Endothelial cell of umbilical vein (primary cell): ENCODE measurements at regions not wholly inside any gene's neighbourhood (a gene's known extent, or its start where the extent isn't known, plus 50 kb on each side); places are given as distances from the start of the nearest gene placed in this dataset.

Source experiments
- BruUV-seq: library from RNA; stranded (reverse); fragments of 400-500 nt; replicated peaks from 2 replicates; lab custom pipeline; 2021; lab: Mats Ljungman, UMichigan
- CTCF ChIA-PET: fragments of 300-600, 350-600 bp; sonication (Branson Sonifier 250); formaldehyde crosslinking; loops from one replicate; lab custom pipeline; 2021; ENCODE audit warnings: antibody characterized with exemption, inconsistent platforms; lab: Charles Lee
- POLR2A ChIA-PET: fragments of 300-600, 350-600 bp; sonication (Branson Sonifier 250); formaldehyde crosslinking; loops from one replicate; lab custom pipeline; 2021; ENCODE audit warnings: antibody characterized with exemption, inconsistent platforms; lab: Charles Lee
- DNase-seq: peaks from one replicate; pipeline ENCODE4 v3.0.0-alpha.2; 2011; ENCODE audit warnings: low read depth, low spot score
- FAIRE-seq: peaks from 2 replicates; lab custom pipeline; 2011; peaks lifted over from hg19 to GRCh38; lab: Jason Lieb, UNC
- H2AFZ ChIP-seq: 2 replicates; pipeline ENCODE4 v1.6.0; 2012; ENCODE audit warnings: low read depth, low read length, control low read depth, inconsistent platforms
- H3K27ac ChIP-seq: 2 replicates; pipeline ENCODE4 v1.5.1; 2011; ENCODE audit warnings: low read depth, mild to moderate bottlenecking, control low read depth, low read length, moderate library complexity; ENCODE audit not compliant: insufficient read depth
- H3K27me3 ChIP-seq, 2 experiments: 2 replicates each; pipeline versions ENCODE4 v1.6.0 to v1.6.1; 2011; ENCODE audit warnings: low read length in 2 of 2, mixed read lengths in 1 of 2; ENCODE audit not compliant: control insufficient read depth in 2 of 2, insufficient read depth in 2 of 2
- H3K36me3 ChIP-seq, 2 experiments: 2 replicates in 1 of 2; 3 replicates in 1 of 2; pipeline ENCODE4 v1.5.1; 2011; ENCODE audit warnings: low read length in 2 of 2, mild to moderate bottlenecking in 1 of 2, moderate library complexity in 1 of 2; ENCODE audit not compliant: control insufficient read depth in 2 of 2, insufficient read depth in 2 of 2; ENCODE audit errors: extremely low read depth in 1 of 2
- H3K4me1 ChIP-seq: 3 replicates; pipeline ENCODE4 v1.5.1; 2011; ENCODE audit warnings: mild to moderate bottlenecking, low read length; ENCODE audit not compliant: control insufficient read depth, insufficient read depth; ENCODE audit errors: extremely low read depth
- H3K4me2 ChIP-seq: 2 replicates; pipeline ENCODE4 v1.6.1; 2011; ENCODE audit warnings: low read length, control low read depth, mixed read lengths; ENCODE audit not compliant: insufficient read depth
- H3K4me3 ChIP-seq, 3 experiments: fragments of 200-600 bp in 1 of 3; sonication (generic), shearing (Covaris generic) in 1 of 3; replicated peaks in 1 of 3; 2 replicates each; pipeline ENCODE4 v1.5.1; 2011 to 2016; ENCODE audit warnings: control low read depth in 3 of 3, low read length in 3 of 3, mild to moderate bottlenecking in 2 of 3, inconsistent platforms in 1 of 3, low read depth in 1 of 3, moderate library complexity in 1 of 3; ENCODE audit not compliant: insufficient read depth in 1 of 3
- H3K79me2 ChIP-seq: 2 replicates; pipeline ENCODE4 v1.6.0; 2012; ENCODE audit warnings: low read length, inconsistent platforms; ENCODE audit not compliant: control insufficient read depth, insufficient read depth
- H3K9ac ChIP-seq: replicated peaks from 2 replicates; pipeline ENCODE3; 2011; ENCODE audit warnings: low read length, control low read depth; ENCODE audit not compliant: insufficient read depth; ENCODE audit errors: extremely low read depth
- H3K9me1 ChIP-seq: replicated peaks from 3 replicates; pipeline ENCODE4 v1.6.0; 2011; ENCODE audit warnings: mild to moderate bottlenecking, low read length; ENCODE audit not compliant: control insufficient read depth, insufficient read depth; ENCODE audit errors: extremely low read depth
- H3K9me3 ChIP-seq: replicated peaks from 2 replicates; pipeline ENCODE4 v1.5.1; 2012; ENCODE audit warnings: low read length, inconsistent platforms; ENCODE audit not compliant: control insufficient read depth, insufficient read depth
- H4K20me1 ChIP-seq: replicated peaks from 2 replicates; pipeline ENCODE3; 2011; ENCODE audit warnings: mild to moderate bottlenecking, low read length; ENCODE audit not compliant: control insufficient read depth, insufficient read depth; ENCODE audit errors: extremely low read depth
- EZH2 ChIP-seq: IDR thresholded peaks from 2 replicates; pipeline ENCODE4 v1.6.1; 2012; ENCODE audit warnings: borderline replicate concordance, low read depth, mild to moderate bottlenecking, moderate library complexity, low read length, inconsistent platforms; ENCODE audit not compliant: severe bottlenecking
- FOS ChIP-seq: IDR thresholded peaks from 2 replicates; pipeline ENCODE4 v1.6.1; 2011; ENCODE audit warnings: mild to moderate bottlenecking, low read length, moderate library complexity, borderline replicate concordance; ENCODE audit not compliant: insufficient read depth
- JUN ChIP-seq: IDR thresholded peaks from 2 replicates; pipeline ENCODE4 v1.6.1; 2011; ENCODE audit warnings: borderline replicate concordance, low read depth; ENCODE audit not compliant: insufficient read length, insufficient read depth
- MAX ChIP-seq: IDR thresholded peaks from 2 replicates; pipeline ENCODE4 v1.6.1; 2011; ENCODE audit not compliant: insufficient read depth, insufficient read length
- POLR2A ChIP-seq: IDR thresholded peaks from 2 replicates; pipeline ENCODE4 v1.6.1; 2012; ENCODE audit warnings: low read depth, mild to moderate bottlenecking, control low read depth, low read length
- POLR2AphosphoS5 ChIP-seq: IDR thresholded peaks from 2 replicates; pipeline ENCODE4 v1.6.1; 2012; ENCODE audit warnings: low read depth, mild to moderate bottlenecking, control low read depth, low read length, moderate library complexity; ENCODE audit not compliant: insufficient read depth
- dilution Hi-C: fragments of 300-500 bp; cut with MboI; formaldehyde crosslinking; loops from one replicate; pipeline ENCODE4 v1.15.0; 2019; ENCODE audit warnings: low sequenced_read_pairs; ENCODE audit not compliant: extremely low pct_ligation_motif_present
- intact Hi-C: fragments of 100-400 bp; cut with micrococcal nuclease; formaldehyde crosslinking; loops from one replicate; pipeline ENCODE4 v1.10.0; 2022
- TF ChIP-seq, protein P1 (sequence below), 2 donors: IDR thresholded peaks; 1 replicate in 1 of 2; 2 replicates in 1 of 2; pipeline ENCODE4 v1.5.1; 2011; ENCODE audit warnings: low read length in 2 of 2, mild to moderate bottlenecking in 2 of 2, moderate library complexity in 2 of 2, control low read depth in 1 of 2, inconsistent platforms in 1 of 2, low read depth in 1 of 2; ENCODE audit not compliant: insufficient read depth in 1 of 2; ENCODE audit errors: extremely low read depth in 1 of 2

DNA sequence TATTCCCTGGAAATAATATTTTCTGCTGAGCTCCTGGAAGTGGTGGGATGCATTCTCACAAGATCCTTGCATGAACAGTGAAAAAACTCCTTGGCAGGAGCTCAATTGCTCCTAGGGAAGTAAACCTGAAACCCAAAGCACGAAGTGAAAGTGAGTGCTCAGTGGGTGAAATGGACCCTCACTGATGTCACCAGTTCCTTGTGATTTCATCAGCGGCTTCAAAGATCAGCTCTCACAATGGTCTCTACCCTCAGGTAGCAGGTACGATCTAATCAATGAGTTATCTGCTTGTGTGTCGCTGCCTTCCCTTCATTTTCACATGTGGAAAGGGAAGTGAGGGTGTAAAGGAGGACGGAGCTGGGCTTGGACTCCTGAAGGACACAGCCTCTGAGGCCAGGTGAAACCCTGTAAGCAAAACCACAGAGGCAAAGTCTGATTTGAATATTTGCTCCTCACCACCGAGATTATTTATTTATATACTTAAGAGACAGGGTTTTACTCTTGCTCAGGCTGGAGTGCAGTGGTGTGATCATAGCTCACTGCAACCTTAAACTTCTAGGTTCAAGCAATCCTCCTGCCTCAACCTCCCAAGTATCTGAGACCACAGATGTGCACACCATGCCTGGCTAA, 255.4 kb upstream of the LYZL1 start:
- no TSS peak for BruUV-seq
- Histone ChIP-seq H3K4me1 (no peaks in the 10 kb centered on the region), H3K9me1 (no peaks in the 10 kb centered on the region), H3K79me2 (no peaks in the 10 kb centered on the region), H3K27ac (no peak overlapping the region), H2AFZ (no peak overlapping the region), H3K36me3 (no peaks in the 10 kb centered on the region), H3K27me3 (peaks cover 0 to 4% of the 10 kb centered on the region in 2 experiments), H3K9me3 (no peaks in the 10 kb centered on the region), H3K9ac (no peak overlapping the region), H4K20me1 (no peaks in the 10 kb centered on the region), H3K4me3 (no peak overlapping the region), H3K4me2 (no peak overlapping the region)
- CTCF ChIA-PET = interaction anchor here (1.7 kb wide), 1 partner anchor 11 kb away, joined by 5 read pairs; no protein-coding TSS in a partner anchor
- intact Hi-C loops = no loop called here
- POLR2A ChIA-PET = no interaction called here
- DNase-seq (no peak), FAIRE-seq (no peak)
- TF ChIP-seq, protein P1, sequence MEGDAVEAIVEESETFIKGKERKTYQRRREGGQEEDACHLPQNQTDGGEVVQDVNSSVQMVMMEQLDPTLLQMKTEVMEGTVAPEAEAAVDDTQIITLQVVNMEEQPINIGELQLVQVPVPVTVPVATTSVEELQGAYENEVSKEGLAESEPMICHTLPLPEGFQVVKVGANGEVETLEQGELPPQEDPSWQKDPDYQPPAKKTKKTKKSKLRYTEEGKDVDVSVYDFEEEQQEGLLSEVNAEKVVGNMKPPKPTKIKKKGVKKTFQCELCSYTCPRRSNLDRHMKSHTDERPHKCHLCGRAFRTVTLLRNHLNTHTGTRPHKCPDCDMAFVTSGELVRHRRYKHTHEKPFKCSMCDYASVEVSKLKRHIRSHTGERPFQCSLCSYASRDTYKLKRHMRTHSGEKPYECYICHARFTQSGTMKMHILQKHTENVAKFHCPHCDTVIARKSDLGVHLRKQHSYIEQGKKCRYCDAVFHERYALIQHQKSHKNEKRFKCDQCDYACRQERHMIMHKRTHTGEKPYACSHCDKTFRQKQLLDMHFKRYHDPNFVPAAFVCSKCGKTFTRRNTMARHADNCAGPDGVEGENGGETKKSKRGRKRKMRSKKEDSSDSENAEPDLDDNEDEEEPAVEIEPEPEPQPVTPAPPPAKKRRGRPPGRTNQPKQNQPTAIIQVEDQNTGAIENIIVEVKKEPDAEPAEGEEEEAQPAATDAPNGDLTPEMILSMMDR (IDR thresholded peaks at IDR 0.05; ENCODE audit: extremely low read depth in 1 of 2, insufficient read depth in 1 of 2, low read depth in 1 of 2, low read length in 2 of 2) = no peak
- TF ChIP-seq JUN (no peak), MAX (no peak), EZH2 (no peak), POLR2A (no peak), POLR2AphosphoS5 (no peak), FOS (no peak)
- dilution Hi-C loops = no loop called here
